Neuron (in vitro differentiated cells): ENCODE measurements at regions not wholly inside any gene's neighbourhood (a gene's known extent, or its start where the extent isn't known, plus 50 kb on each side); places are given as distances from the start of the nearest gene placed in this dataset.
"Not testable (repeated sequence)": the region's sequence is repeated elsewhere in the genome, so short reads cannot be mapped to it uniquely, and the experiment has no call there.

Experiments used
- H2AFZ ChIP-seq: one replicate; pipeline ENCODE4 v1.6.1; 2013; ENCODE audit warnings: low read depth, mild to moderate bottlenecking, inconsistent platforms, low read length, moderate library complexity
- H3K27me3 ChIP-seq: one replicate; pipeline ENCODE4 v1.6.1; 2013; ENCODE audit warnings: low read length; ENCODE audit not compliant: insufficient read depth
- H3K36me3 ChIP-seq: one replicate; pipeline ENCODE4 v1.6.1; 2013; ENCODE audit warnings: low read length; ENCODE audit not compliant: insufficient read depth
- H3K4me1 ChIP-seq: one replicate; pipeline ENCODE4 v1.6.1; 2013; ENCODE audit warnings: low read length; ENCODE audit not compliant: insufficient read depth
- H3K4me3 ChIP-seq: 2 replicates; pipeline ENCODE4 v1.5.1; 2013; ENCODE audit warnings: mild to moderate bottlenecking, low read length, moderate library complexity
- H3K9me3 ChIP-seq: one replicate; pipeline ENCODE4 v1.6.1; 2013; ENCODE audit warnings: low read length

DNA sequence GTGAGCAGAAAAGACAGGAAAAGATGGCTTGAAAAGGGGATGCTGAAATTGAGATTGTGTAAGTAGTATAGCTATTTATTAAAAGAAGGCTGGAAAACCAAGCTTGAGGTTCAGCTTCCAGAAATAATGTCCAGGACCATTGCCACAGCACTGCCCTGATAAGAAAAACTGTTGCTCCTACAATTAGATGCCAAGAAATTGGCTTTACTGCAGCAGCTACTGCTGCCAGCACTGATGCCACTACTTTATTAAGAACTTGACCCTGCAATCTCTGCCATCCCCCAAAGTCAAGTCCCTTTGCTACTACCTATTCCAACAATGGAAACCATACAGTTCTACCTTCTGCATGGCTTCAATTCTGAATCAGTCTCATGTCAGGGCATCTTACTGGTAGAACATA lies 130.0 kb upstream of the VAMP7 start:
- no peaks in the 10 kb centered on the region for H3K4me1 ChIP-seq
- H3K27me3 ChIP-seq = no peaks in the 10 kb centered on the region
- H3K9me3 ChIP-seq = no peaks in the 10 kb centered on the region
- no peak overlapping the region for H2AFZ ChIP-seq
- H3K4me3 ChIP-seq = no peak overlapping the region
- no peaks in the 10 kb centered on the region for H3K36me3 ChIP-seq

- Histone ChIP-seq H3K4me3 (no peak overlapping the region), H2AFZ (no peak overlapping the region), H3K4me1 (no peaks in the 10 kb centered on the region), H3K36me3 (no peaks in the 10 kb centered on the region), H3K9me3 (no peaks in the 10 kb centered on the region), H3K27me3 (no peaks in the 10 kb centered on the region)
These were observed 133.6 kb upstream of the VAMP7 start for GRCh38 chrX:155747520-155747919.

DNA sequence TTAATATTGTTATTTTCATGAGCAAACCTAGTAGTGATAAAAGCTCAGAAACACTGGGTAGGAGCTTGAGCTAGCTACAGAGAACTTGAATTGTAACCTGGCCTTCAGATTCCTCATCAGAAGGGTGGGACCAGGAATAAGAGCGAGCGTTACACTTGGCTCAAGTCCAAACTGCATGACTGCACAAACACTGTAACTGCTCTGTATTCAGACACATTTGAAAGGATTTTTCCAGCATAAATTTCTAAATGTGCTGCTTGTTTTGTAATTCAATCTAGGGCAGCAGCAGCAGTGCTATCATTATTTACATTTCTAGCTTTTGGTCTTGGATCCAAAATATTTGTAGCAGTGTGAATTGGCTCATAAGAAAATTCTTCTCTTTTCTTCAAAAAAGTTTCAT lies 133.0 kb upstream of the TMLHE start:
- Histone ChIP-seq H2AFZ (no peak overlapping the region), H3K9me3 (no peaks in the 10 kb centered on the region), H3K4me3 (no peak overlapping the region), H3K4me1 (no peaks in the 10 kb centered on the region), H3K27me3 (no peaks in the 10 kb centered on the region), H3K36me3 (no peaks in the 10 kb centered on the region)

DNA sequence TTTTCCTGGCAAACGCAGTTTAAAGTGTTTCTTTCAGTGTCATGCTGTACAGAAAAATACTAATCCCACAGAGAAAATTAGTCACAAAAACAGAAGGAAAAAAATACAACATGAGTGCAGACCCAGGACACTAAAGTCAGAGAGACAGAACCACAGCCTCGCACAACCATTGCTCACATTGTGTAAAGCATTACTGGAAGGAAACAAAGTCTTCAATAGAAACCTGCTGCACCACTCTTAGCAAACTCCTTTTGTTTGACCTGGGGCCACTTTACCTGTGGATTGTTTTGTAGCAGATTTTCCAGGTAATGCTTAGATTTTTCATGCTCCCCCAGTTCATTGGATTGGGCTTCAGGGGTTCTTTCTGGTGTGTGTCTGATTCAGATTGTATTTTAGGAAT lies 131.8 kb upstream of the TMLHE start:
- Histone ChIP-seq H2AFZ (no peak overlapping the region), H3K27me3 (no peaks in the 10 kb centered on the region), H3K4me1 (no peaks in the 10 kb centered on the region), H3K9me3 (no peaks in the 10 kb centered on the region), H3K4me3 (no peak overlapping the region), H3K36me3 (no peaks in the 10 kb centered on the region)

DNA sequence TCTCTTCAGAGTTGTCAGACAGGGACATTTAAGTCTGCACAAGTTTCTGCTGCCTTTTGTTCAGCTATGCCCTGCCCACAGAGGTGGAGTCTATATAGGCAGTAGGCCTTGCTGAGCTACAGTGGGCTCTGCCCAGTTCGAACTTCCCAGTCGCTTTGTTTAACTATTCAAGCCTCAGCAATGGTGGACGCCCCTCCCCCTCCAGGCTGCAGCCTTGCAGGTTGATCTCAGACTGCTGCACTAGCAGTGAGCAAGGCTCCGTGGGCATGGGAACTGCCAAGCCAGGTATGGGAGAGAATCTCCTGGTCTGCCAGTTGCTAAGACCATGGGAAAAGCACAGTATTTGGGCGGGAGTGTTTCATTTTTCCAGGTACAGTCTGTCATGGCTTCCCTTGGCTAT lies 115.6 kb upstream of the TMLHE start:
- not testable (repeated sequence) for H3K36me3 ChIP-seq, H3K9me3 ChIP-seq, H3K4me1 ChIP-seq, H2AFZ ChIP-seq, H3K27me3 ChIP-seq, H3K4me3 ChIP-seq

DNA sequence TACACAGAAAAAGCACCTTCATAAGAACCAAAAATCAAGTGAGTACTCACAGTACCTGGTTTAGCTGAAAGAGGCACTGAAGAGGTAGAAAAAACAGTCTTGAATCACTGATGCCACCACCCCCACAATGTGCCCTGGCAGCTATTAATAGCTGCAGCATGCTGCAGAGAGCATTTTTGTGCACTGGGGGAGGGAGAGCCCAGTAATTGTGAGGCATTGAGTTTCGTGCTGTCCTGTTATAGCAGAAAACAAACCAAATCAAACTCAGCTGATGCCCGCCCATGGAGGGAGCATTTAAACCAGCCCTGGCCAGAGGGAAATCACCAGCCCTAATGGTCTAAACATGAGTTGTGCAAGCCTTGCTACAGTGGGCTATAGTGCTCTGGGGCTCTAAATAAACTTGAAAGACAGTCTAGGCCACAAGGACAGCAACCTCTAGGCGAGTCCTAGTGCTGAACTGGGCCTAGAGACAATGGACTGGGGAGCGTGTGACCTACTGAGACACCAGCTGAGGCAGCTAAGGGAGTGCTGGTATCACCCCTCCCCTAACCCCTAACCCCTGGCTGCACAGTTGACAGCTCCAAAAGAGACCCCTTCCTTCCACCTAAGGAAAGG lies 106.3 kb upstream of the TMLHE start:
- Histone ChIP-seq H3K9me3 (no peaks in the 10 kb centered on the region), H3K27me3 (no peaks in the 10 kb centered on the region), H2AFZ (no peak overlapping the region), H3K4me3 (no peak overlapping the region), H3K4me1 (no peaks in the 10 kb centered on the region), H3K36me3 (no peaks in the 10 kb centered on the region)

- Histone ChIP-seq H3K36me3 (no peaks in the 10 kb centered on the region), H2AFZ (no peak overlapping the region), H3K27me3 (no peaks in the 10 kb centered on the region), H3K4me1 (no peaks in the 10 kb centered on the region), H3K4me3 (no peak overlapping the region), H3K9me3 (no peaks in the 10 kb centered on the region)
These were observed 102.4 kb upstream of the TMLHE start for GRCh38 chrX:155715141-155715540.

- Histone ChIP-seq H3K36me3 (no peaks in the 10 kb centered on the region), H3K4me3 (no peak overlapping the region), H3K4me1 (no peaks in the 10 kb centered on the region), H3K27me3 (no peaks in the 10 kb centered on the region), H3K9me3 (no peaks in the 10 kb centered on the region), H2AFZ (no peak overlapping the region)
These were observed 82.7 kb upstream of the TMLHE start for GRCh38 chrX:155695419-155695818.

GRCh38 chrX:155694649-155695048 lies 81.9 kb upstream of the TMLHE start:
- H3K27me3 ChIP-seq = no peaks in the 10 kb centered on the region
- H3K4me1 ChIP-seq = no peaks in the 10 kb centered on the region
- H2AFZ ChIP-seq = no peak overlapping the region
- H3K36me3 ChIP-seq = no peaks in the 10 kb centered on the region
- H3K4me3 ChIP-seq = no peak overlapping the region
- no peaks in the 10 kb centered on the region for H3K9me3 ChIP-seq

GRCh38 chrX:155682834-155683233 lies 70.1 kb upstream of the TMLHE start:
- no peaks in the 10 kb centered on the region for H3K27me3 ChIP-seq
- no peak overlapping the region for H3K4me3 ChIP-seq
- H2AFZ ChIP-seq = no peak overlapping the region
- H3K4me1 ChIP-seq = no peaks in the 10 kb centered on the region
- no peaks in the 10 kb centered on the region for H3K9me3 ChIP-seq
- H3K36me3 ChIP-seq = no peaks in the 10 kb centered on the region

- Histone ChIP-seq H3K27me3 (no peaks in the 10 kb centered on the region), H3K4me3 (no peak overlapping the region), H3K4me1 (no peaks in the 10 kb centered on the region), H3K36me3 (no peaks in the 10 kb centered on the region), H2AFZ (no peak overlapping the region), H3K9me3 (no peaks in the 10 kb centered on the region)
These were observed 67.0 kb upstream of the TMLHE start for GRCh38 chrX:155679715-155680114.

GRCh38 chrX:155673338-155673737 lies 60.6 kb upstream of the TMLHE start:
- no peak overlapping the region for H3K4me3 ChIP-seq
- no peak overlapping the region for H2AFZ ChIP-seq
- no peaks in the 10 kb centered on the region for H3K36me3 ChIP-seq
- no peaks in the 10 kb centered on the region for H3K9me3 ChIP-seq
- H3K4me1 ChIP-seq = no peaks in the 10 kb centered on the region
- no peaks in the 10 kb centered on the region for H3K27me3 ChIP-seq

DNA sequence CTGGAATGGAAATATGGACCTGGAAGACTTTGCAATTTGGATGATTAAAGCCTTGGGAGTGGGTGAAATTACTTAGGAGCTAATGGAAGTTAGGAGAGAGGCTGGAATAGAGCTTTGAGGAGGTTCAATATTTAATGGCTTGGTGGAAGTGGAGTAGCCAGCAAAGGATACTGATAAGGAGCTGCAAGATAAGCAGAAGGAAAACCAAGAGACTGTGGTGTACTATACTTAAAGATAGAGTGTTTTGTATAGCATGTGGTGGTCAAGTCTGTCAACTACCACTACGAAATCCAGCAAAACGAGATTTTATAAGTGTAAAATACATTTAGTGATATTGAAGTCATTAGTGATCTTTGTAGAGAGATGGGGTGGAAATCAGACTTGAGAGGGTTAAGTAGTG lies 54.0 kb upstream of the TMLHE start:
- H3K4me1 ChIP-seq = no peaks in the 10 kb centered on the region
- no peak overlapping the region for H2AFZ ChIP-seq
- no peaks in the 10 kb centered on the region for H3K36me3 ChIP-seq
- no peaks in the 10 kb centered on the region for H3K9me3 ChIP-seq
- no peaks in the 10 kb centered on the region for H3K27me3 ChIP-seq
- H3K4me3 ChIP-seq = no peak overlapping the region
